Heart left ventricle (tissue), 16 donors: ENCODE measurements at regions not wholly inside any gene's neighbourhood (a gene's known extent, or its start where the extent isn't known, plus 50 kb on each side); places are given as distances from the start of the nearest gene placed in this dataset.
A peak's percentile ranks its signal among the peaks of the same experiment; 100 is the strongest.

Source experiments
- ATAC-seq, 4 donors: fragments of 200-7000 bp; cut with Tn5 transposase; one replicate each; pipeline ENCODE4 v1.9.1; 2020 to 2022; ENCODE audit warnings: moderate library complexity in 4 of 4, mild to moderate bottlenecking in 3 of 4, moderate number of reproducible peaks in 1 of 4
- DNase-seq, 5 donors: peaks; one replicate each; pipeline ENCODE4 v3.0.0-alpha.2; 2020
- H3K27ac ChIP-seq, 12 donors: fragments of 200-600 bp; sonication (generic) in 4 of 12; one replicate each; pipeline versions ENCODE4 v1.5.0 to v1.8.0; 2016 to 2022; ENCODE audit warnings: mild to moderate bottlenecking in 2 of 12
- H3K27me3 ChIP-seq, 9 donors: fragments of 200-600 bp; sonication (generic) in 2 of 9; one replicate each; pipeline versions ENCODE4 v1.5.1 to v1.8.0; 2016 to 2022; ENCODE audit warnings: mild to moderate bottlenecking in 3 of 9
- H3K36me3 ChIP-seq, 9 donors: fragments of 200-600 bp; sonication (generic) in 2 of 9; one replicate each; pipeline versions ENCODE4 v1.5.0 to v1.8.0; 2018 to 2022; ENCODE audit warnings: mild to moderate bottlenecking in 2 of 9
- H3K4me1 ChIP-seq, 12 donors: fragments of 200-600 bp; sonication (generic) in 4 of 12; one replicate each; pipeline versions ENCODE4 v1.5.0 to v1.8.0; 2016 to 2022; ENCODE audit warnings: mild to moderate bottlenecking in 3 of 12
- H3K4me3 ChIP-seq, 12 donors: fragments of 200-600 bp; sonication (generic) in 4 of 12; one replicate each; pipeline versions ENCODE4 v1.5.0 to v1.8.0; 2017 to 2022; ENCODE audit warnings: mild to moderate bottlenecking in 9 of 12, moderate library complexity in 4 of 12
- H3K9me3 ChIP-seq, 12 donors: fragments of 200-600 bp; sonication (generic) in 4 of 12; one replicate each; pipeline versions ENCODE4 v1.5.0 to v1.8.0; 2016 to 2022; ENCODE audit warnings: mild to moderate bottlenecking in 1 of 12
- POLR2A ChIP-seq, 2 donors: fragments of 450-650 bp; IDR thresholded peaks; one replicate each; pipeline ENCODE4 v1.6.1; 2017; ENCODE audit warnings: antibody characterized with exemption in 2 of 2, mild to moderate bottlenecking in 2 of 2, moderate library complexity in 2 of 2
- WGBS, 4 donors: extraction: QIAGEN DNeasy Blood & Tissue Kit in 2 of 4; methylation state at CpG; one replicate each; pipeline versions ENCODE4 v1.1.5 to v1.1.7; 2013 to 2018; 5-methylcytosine and 5-hydroxymethylcytosine counted together
- intact Hi-C, 10 donors: fragments of 100-400 bp; cut with DNase I; formaldehyde crosslinking; loops; one replicate each; pipeline versions ENCODE4 v1.11.1 to v1.14.2; 2022
- TF ChIP-seq, protein P1 (sequence below), 12 donors: fragments of 200-600 bp; sonication (generic) in 4 of 12; IDR thresholded peaks; one replicate each; pipeline versions ENCODE4 v1.5.0 to v1.8.0; 2018 to 2022; ENCODE audit warnings: antibody characterized with exemption in 12 of 12, mild to moderate bottlenecking in 5 of 12
- donor health status: ischemic (EF 13 %, LVEDD 7.1; RV severe dilation, severe dysfunction).
- donor health status: healthy with polysubstance abuse.
- donor health status: DM: no; HTN: yes; CAD: no.
- donor health status: DM: no; HTN: no; CAD: no.
- donor health status: ischemic (EF 25% LVEDD 6.9; RV normal size, moderate dysfunction).
- donor health status: ischemic (EF 25% LVEDD 5.7; RV mildly dilated, moderate dysfunction).
- donor health status: healthy.
- donor health status: DM: yes; HTN: yes; CAD: no.
- donor health status: ischemic (EF 35%, LVEDD 5.7; RV mildly dilated, moderate dysfunction).
- donor health status: nonischemic (EF 11% LVEDD 7.7; RV severe dilation, severe dysfunction).
- donor health status: DM: yes; HTN: yes; CAD: no.
- donor health status: PGD.
- donor health status: ischemic (EF 29% LVEDD 5.4; RV normal size, mild dysfunction).
- donor health status: nonischemic (EF 23%, LVEDD 6.1; RV moderate dilation, normal function).

GRCh38 chr13:37226971-37227370 lies 121.5 kb upstream of the CSNK1A1L start:
- intact Hi-C loops, result no loop called here
- ATAC-seq (no peak), DNase-seq (no peak)
- H3K4me1 ChIP-seq, result no peaks in the 10 kb centered on the region
- WGBS, 4 donors, result 92 to 96% (median 95%) methylated on average over 4 of the region's 4 CpGs
- TF ChIP-seq POLR2A (IDR thresholded peaks at IDR 0.05), result no peak
- TF ChIP-seq, protein P1, sequence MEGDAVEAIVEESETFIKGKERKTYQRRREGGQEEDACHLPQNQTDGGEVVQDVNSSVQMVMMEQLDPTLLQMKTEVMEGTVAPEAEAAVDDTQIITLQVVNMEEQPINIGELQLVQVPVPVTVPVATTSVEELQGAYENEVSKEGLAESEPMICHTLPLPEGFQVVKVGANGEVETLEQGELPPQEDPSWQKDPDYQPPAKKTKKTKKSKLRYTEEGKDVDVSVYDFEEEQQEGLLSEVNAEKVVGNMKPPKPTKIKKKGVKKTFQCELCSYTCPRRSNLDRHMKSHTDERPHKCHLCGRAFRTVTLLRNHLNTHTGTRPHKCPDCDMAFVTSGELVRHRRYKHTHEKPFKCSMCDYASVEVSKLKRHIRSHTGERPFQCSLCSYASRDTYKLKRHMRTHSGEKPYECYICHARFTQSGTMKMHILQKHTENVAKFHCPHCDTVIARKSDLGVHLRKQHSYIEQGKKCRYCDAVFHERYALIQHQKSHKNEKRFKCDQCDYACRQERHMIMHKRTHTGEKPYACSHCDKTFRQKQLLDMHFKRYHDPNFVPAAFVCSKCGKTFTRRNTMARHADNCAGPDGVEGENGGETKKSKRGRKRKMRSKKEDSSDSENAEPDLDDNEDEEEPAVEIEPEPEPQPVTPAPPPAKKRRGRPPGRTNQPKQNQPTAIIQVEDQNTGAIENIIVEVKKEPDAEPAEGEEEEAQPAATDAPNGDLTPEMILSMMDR (IDR thresholded peaks at IDR 0.05), result no peak
- H3K4me3 ChIP-seq, result no peak overlapping the region
- H3K27me3 ChIP-seq, result no peaks in the 10 kb centered on the region
- H3K36me3 ChIP-seq, result no peaks in the 10 kb centered on the region
- H3K9me3 ChIP-seq, result peaks cover 0 to 26% (median 4%) of the 10 kb centered on the region in 12 donors
- no peak overlapping the region for H3K27ac ChIP-seq

GRCh38 chr13:37225414-37226070 lies 120.1 kb upstream of the CSNK1A1L start:
- WGBS, 4 donors, result 52 to 72% (median 68%) methylated on average over 1 of the region's 1 CpG
- no peaks in the 10 kb centered on the region for H3K36me3 ChIP-seq
- peak overlapping the region in 7 of 12 donors; percentile 2 to 72 (median 58) for H3K27ac ChIP-seq
- no peak for DNase-seq
- H3K27me3 ChIP-seq, result no peaks in the 10 kb centered on the region
- peaks cover 0 to 26% (median 4%) of the 10 kb centered on the region in 12 donors for H3K9me3 ChIP-seq
- no peaks in the 10 kb centered on the region for H3K4me1 ChIP-seq
- H3K4me3 ChIP-seq, result no peak overlapping the region
- TF ChIP-seq, protein P1 (IDR thresholded peaks at IDR 0.05), result no peak
- no peak for TF ChIP-seq POLR2A (IDR thresholded peaks at IDR 0.05)
- peak; percentile 47 to 87 (median 62) for ATAC-seq
- intact Hi-C loops, result no loop called here

DNA sequence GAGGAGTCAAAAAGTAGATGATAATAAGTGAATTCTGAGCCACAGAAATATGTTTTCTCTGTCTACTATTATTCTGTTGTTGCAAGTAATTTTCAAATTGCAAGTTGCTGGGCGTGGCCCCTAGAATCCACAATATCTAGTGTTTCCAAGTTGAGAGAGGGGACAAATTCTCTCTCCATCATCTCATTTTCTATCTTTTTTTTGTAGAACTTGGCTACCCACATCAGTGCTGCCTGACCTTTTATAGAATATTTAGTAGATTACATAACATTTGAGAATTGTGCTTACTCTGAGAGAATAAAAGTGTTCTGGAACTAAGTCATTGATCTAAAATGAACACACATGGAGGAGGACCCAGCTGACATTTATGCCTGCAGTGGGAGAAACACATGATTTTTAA lies 110.9 kb upstream of the CSNK1A1L start:
- H3K27ac ChIP-seq, result no peak overlapping the region
- H3K9me3 ChIP-seq, result peaks cover 0 to 6% (median 0%) of the 10 kb centered on the region in 12 donors
- ATAC-seq (no peak), DNase-seq (no peak)
- TF ChIP-seq POLR2A (IDR thresholded peaks at IDR 0.05), result no peak
- TF ChIP-seq, protein P1 (IDR thresholded peaks at IDR 0.05), result no peak
- H3K27me3 ChIP-seq, result no peaks in the 10 kb centered on the region
- no peak overlapping the region for H3K4me3 ChIP-seq
- H3K4me1 ChIP-seq, result no peaks in the 10 kb centered on the region
- 74 to 84% (median 80%) methylated on average over 1 of the region's 1 CpG for WGBS, 4 donors
- intact Hi-C loops, result no loop called here
- no peaks in the 10 kb centered on the region for H3K36me3 ChIP-seq

DNA sequence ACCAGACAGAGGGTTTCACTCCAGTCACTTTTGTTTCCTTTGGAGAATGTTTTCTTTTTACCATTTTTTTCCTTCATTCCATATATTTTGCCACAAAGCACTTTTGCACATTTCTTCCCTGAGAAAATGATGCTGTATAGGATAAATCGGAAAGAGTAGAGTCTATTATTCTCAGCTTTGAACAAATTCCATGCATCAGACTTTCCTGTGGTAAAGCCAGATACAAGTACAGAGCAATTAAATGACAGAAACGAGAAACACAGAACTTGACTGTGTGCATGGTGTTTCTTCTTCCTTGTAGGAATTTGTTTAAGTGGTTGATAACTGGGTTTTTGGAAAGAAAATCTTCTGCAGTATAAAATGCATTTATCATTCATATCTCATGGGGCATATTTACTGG lies 107.4 kb upstream of the CSNK1A1L start:
- Histone ChIP-seq H3K4me1 (no peaks in the 10 kb centered on the region), H3K27me3 (no peaks in the 10 kb centered on the region), H3K9me3 (peaks cover 0 to 6% (median 0%) of the 10 kb centered on the region in 12 donors), H3K36me3 (no peaks in the 10 kb centered on the region), H3K4me3 (no peak overlapping the region), H3K27ac (no peak overlapping the region)
- intact Hi-C loops, result no loop called here
- TF ChIP-seq POLR2A (IDR thresholded peaks at IDR 0.05), result no peak
- ATAC-seq, result no peak
- no peak for DNase-seq
- 64 to 77% (median 69%) methylated on average over 2 of the region's 2 CpGs for WGBS, 4 donors

- no peak overlapping the region for H3K4me3 ChIP-seq
- no peaks in the 10 kb centered on the region for H3K27me3 ChIP-seq
- no peaks in the 10 kb centered on the region for H3K36me3 ChIP-seq
- 69 to 80% (median 74%) methylated on average over 7 of the region's 7 CpGs for WGBS, 4 donors
- ATAC-seq, result no peak
- TF ChIP-seq, protein P1 (IDR thresholded peaks at IDR 0.05), result no peak
- no peak for TF ChIP-seq POLR2A (IDR thresholded peaks at IDR 0.05)
- H3K27ac ChIP-seq, result no peak overlapping the region
- DNase-seq, result no peak
- H3K4me1 ChIP-seq, result no peaks in the 10 kb centered on the region
- intact Hi-C loops, result no loop called here
- H3K9me3 ChIP-seq, result no peaks in the 10 kb centered on the region
Observed at GRCh38 chr13:37211487-37211886, 106.0 kb upstream of the CSNK1A1L start.
